Stomach (tissue), 4 donors: ENCODE measurements at regions not wholly inside any gene's neighbourhood (a gene's known extent, or its start where the extent isn't known, plus 50 kb on each side); places are given as distances from the start of the nearest gene placed in this dataset.

ENCODE experiments used
- EP300 ChIP-seq: sonication (generic); formaldehyde crosslinking; IDR thresholded peaks from one replicate; pipeline ENCODE4 v1.6.1; 2017; ENCODE audit warnings: antibody characterized with exemption
- TF ChIP-seq, protein P1 (sequence below), 7 experiments: fragments of 450-650 bp in 4 of 7; fragments of 200-600 bp in 3 of 7; sonication (generic) in 3 of 7; IDR thresholded peaks; one replicate each; pipeline ENCODE4 v1.5.1; 2016 to 2019; ENCODE audit warnings: antibody characterized with exemption in 7 of 7, control low read depth in 2 of 7, mild to moderate bottlenecking in 1 of 7

DNA sequence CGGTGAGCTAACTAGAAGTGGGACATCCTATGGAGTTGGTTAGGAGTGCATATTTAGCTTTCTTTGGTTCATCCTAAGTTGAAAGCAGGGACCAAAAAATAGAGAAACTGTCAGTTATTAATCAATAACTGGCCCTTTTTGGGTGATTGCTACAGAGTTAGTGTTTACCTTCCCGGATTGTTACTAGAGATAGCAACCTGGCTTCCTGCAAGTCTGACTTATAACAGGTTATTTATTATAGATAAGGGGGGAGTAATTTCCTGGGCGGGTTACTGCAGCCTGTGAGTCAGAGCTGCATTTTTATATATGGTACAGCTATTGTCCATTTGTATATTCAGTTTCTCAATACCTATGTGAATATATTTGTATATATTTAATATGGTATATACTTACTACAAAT lies 522.0 kb downstream of the MFSD1 start:
- TF ChIP-seq, protein P1, sequence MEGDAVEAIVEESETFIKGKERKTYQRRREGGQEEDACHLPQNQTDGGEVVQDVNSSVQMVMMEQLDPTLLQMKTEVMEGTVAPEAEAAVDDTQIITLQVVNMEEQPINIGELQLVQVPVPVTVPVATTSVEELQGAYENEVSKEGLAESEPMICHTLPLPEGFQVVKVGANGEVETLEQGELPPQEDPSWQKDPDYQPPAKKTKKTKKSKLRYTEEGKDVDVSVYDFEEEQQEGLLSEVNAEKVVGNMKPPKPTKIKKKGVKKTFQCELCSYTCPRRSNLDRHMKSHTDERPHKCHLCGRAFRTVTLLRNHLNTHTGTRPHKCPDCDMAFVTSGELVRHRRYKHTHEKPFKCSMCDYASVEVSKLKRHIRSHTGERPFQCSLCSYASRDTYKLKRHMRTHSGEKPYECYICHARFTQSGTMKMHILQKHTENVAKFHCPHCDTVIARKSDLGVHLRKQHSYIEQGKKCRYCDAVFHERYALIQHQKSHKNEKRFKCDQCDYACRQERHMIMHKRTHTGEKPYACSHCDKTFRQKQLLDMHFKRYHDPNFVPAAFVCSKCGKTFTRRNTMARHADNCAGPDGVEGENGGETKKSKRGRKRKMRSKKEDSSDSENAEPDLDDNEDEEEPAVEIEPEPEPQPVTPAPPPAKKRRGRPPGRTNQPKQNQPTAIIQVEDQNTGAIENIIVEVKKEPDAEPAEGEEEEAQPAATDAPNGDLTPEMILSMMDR (IDR thresholded peaks at IDR 0.05) = no peak
- TF ChIP-seq EP300 = no peak
